NCI-H1092 (cell line): ENCODE measurements at regions not wholly inside any gene's neighbourhood (a gene's known extent, or its start where the extent isn't known, plus 50 kb on each side); places are given as distances from the start of the nearest gene placed in this dataset.

Source experiments
- DNase-seq: peaks from one replicate; lab custom pipeline; 2025; lab: John Stamatoyannopoulos, UW

DNA sequence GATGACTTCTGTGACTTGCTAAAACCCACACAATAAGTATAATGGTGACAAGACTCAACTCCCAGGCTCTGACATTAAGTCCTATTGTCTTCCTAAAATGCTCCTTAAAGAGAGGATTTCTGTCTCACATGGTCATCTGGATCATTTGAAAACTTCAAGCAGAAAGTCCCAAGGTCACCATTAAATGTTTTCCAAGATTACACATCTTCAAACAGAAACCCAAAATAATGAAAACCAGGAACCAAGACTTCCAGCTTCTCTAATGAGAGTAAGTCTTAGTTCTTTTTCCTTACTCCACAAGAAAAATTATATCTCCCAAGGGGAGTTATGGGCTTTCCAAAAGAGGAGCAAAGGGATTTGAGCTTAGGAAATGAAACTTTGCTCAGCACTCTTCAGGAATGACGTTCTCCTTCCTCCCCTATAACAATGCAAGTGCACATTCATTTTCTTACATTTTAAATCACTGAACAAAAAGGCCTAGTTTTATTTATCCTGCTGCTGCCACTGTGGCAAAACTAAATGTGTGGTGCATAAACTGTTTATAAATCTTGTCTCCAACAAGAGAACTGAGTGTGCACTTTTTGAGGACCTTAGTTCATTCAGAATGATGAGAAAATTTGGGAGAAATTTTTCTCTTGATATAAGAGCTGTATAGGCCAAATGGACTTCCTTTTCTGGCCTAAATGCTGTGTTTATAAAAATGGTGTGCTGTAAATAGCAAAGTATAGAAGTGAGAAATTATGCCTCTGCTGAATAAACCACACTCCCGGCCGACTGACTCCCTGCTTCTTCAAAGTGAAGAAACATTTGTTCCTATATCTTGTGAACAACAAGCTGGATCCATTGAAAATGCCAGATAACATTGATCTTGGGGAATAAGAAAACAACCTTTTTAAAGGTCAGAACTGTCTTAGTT is 148.4 kb upstream of the PLEKHG7 start:
- DNase-seq = no peak

DNA sequence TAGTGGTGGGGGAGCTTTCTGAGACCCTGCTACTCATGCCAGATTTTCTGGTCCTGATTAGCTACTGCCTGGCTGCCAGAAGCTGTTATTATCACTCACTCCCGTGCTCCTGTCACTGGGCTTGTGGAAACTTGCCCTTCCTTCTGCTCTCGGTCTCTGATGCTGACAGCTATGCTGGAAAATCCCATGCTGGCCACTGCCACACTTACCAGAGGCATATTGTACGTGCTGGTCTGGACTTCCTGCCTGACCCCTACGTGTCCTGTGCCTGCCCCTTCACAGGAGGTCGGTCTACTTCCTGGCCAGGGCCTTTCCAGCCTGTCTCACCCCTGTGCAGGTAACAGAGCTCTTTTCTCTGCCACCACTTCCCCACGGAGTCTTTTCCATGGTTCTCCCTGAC is 149.4 kb upstream of the PLEKHG7 start:
- no peak for DNase-seq

DNA sequence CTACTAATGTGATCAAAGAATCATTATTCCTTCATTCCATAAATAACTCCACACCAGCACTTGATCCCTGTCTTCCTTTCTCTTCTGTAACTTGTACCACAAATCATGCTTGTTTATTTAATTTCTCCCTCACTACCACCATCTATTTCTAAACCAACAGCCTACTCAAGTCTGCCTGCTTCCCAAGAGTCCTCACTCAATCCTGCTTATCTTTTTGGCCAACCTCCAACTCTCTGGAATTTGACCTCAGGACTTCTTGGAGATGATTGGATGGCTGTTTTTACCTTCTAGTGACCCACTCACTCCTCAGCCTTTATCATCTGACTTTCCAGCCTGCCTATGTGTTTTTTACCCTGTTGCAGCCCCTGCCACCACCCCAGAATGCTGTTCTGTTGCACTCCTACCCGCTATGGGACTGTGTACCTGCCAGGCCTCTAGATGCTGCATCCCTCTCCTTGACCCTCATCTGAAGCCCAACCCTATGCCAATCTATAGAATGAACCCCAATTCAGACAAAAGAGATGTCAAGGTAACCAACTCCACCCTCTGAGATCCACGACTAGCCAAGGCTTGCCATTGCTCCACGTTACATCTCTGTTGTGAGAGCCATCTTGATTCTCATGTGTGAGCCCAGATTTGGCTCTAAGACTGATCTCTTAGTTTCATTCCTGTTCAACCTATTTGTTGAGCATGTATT is 150.2 kb upstream of the PLEKHG7 start:
- no peak for DNase-seq

DNA sequence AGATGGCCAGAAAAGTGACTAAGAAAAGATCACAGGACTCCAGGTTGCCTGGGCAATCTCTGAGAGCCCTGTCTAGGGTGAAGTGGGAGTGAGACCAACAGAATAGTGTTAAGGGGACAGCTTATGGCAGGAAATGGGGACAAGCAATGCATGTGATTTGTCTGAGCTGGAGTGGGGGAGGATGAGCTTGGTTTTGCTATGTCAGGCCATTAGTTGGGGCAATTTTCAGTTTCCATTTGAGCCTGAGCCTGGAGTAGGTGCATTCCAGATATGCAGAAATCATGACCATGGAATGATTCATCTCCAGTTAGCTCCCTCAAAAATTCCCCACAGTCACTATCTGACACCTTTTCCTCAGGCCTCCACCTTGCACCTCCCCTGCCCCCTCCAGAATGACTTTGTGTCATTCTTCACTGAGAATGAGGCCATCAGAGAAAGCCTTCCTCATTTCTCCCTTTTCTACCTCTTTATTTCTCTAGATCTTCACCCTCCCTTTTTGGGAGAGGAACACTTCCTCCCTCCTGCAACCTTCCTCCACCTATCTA is 150.9 kb upstream of the PLEKHG7 start:
- DNase-seq = no peak

DNA sequence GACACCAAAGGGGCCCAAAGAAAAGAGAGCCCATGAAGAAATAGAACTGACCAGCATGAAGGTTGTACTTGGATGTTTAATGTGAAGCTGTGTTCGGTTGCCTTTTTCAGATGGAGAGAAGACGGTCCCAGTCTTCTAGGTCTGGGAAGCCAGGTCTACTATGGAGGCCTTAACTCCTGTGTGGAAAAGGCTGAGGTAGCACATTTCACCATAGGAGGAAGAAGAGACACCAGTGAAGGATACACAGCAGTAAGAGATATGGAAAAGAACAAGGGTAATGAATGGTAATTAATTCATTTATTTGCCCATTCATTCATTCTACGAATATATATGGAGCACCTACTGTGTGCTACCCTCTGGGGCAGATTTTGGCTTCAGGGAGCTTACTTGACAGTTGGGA is 151.6 kb upstream of the PLEKHG7 start:
- DNase-seq = no peak

DNA sequence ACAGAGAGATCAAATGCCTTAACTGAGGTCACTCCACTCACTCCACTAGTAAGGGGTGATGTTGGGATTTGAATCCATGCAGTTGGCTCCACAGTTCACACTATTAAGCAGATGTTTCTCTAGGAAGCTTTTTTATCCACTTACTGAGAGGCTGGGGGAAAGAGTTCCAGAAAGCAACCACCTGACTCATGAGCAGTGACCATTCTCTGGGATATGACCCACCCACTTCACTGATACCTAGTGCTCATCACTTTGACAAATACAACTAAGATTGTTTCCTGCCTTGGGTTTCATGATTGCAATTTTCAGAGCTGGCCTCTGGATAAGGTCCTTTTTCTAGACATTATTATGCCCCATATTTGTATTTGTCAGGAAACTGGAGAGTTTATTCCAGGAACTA is 152.1 kb upstream of the PLEKHG7 start:
- no peak for DNase-seq

DNA sequence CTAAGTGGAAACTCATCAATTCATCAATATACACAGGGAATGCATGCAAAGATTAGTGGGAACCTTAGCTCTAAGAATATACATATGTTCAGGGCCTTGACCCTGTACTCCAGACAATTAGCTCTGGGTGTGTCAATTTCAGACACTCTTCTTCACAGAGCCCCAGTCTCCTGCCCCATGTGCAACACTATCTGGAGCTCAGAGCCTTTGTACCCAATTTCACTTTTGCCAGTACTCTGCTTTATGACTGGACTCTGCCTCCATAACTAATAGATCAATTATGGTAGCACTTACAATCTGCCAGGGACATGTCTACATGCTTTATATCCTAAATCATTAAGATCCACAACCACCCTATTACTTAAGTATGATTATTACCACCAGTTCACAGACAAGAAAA is 152.5 kb upstream of the PLEKHG7 start:
- no peak for DNase-seq

DNA sequence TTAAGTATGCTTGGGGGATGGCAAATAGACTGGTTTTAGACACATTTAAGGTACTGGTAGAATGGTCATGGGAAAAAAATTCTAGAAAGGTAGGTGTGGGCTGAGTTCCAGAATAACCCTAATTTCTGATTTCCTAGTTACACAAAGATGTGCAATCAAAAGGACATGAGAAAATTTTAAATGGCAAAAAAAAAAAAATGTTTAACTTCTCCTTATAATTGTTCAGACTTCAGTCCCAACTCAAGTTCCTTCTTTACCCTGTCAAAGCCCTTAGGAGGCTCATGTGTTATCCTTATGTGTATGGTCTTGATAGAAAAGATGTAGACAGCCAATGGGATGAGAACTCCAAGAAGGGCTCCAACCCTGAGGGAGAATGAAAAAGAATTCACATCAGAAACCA is 153.3 kb upstream of the PLEKHG7 start:
- DNase-seq = no peak

DNA sequence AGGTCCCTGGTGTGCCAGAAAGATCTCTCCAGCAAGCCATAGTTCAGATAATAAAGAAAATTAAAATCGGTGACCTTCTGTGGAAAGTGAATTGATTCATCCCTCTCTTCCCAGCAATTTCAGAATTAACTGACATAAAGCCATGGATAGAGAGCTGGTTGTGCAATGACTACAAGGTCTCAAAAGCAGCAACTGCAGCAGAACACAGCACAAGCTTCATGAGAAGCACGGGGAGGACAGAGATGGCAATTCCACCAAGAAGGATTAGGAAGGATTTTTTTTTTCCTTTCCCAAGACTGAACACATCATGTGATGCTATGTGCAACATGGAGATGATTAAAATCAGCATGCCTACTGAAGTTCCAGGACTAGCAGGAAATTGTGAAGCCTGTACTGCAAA is 154.9 kb upstream of the PLEKHG7 start:
- DNase-seq = no peak

DNA sequence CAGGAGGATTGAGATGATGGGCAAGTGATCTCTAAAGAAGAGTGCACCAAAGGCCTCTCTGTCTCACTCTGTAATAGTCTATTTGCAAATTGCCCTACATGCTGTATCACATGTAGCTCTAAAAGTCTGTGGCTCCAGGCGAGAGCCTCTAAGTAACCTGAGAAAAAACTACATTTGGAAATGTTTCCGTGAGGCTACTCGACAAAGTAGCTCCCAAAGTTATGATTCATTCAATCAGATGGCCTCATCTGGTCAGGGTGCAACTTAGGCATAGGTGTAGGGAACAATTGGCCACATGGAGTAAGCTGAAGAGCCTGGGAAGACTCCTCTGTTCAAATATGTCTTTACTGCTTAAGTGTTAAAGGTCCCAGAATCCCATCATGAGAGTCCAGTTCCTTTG is 155.4 kb upstream of the PLEKHG7 start:
- DNase-seq = no peak

DNA sequence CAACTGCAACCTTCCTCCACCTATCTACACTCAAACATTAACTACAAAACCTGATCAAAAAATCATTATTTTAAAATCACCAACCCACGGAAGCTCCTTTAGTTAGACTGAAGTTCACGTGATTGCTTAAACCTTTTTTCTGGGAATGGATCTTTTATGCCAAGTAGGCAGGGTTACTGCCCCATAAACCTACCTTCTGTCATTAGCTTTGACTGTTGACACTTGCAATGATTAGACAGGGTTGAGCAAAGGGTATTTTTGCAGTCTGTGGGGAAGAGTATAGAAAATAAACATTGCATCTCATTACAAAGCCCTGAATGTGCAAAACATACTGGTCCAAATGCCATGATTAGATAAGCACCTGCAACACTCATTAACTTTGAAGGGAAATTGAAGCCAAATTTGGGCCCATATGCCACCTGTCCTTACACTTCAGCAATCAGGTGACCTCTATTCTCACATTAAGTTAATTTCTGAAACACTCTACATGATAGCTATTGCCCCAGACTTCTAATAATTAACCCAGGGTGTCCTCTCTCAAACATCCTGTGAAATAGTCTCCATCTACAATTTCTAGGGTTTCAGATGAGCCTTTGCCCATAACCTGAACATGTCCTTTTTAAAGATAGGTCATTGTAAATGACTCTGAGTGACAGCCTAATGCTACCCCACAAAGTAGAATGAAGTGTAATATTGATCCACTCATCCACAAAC is 156.0 kb upstream of the PLEKHG7 start:
- DNase-seq = no peak

DNA sequence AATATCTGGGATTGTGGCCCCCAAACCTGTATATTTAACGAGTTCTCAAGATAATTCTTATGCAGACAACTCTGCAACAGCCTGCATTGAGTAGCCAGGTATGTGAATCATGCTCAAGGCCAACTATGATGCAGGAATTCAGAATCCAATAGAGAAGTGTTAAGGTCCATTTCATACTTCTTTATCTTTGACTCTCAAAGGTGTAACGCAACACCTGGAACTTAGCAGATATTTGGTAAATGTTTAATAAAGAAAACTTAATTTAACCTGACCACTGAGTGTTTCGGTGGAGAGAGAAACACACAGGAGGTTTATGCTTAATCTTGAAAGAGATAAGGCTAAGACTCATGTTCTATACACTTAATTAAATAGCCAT is 156.5 kb upstream of the PLEKHG7 start:
- DNase-seq = no peak

DNA sequence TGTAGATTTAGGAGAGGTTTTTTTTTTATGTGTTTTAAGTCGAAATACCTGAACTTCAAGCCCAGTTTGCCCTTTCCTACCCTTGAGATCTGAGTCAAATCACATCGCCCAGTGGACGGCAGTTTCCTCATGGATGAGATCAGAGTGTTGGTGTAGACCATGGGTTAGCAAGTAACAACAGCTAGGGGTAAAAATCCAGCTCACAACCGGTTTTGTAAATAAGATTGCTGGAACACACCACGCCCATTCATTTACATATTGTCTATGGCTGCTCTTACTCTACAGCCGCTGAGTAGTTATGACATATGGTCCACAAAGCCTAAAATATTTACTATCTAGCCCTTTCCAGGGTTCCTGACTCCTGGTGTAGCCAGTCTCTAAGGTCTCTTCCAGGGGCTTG is 158.5 kb upstream of the PLEKHG7 start:
- DNase-seq = no peak

DNA sequence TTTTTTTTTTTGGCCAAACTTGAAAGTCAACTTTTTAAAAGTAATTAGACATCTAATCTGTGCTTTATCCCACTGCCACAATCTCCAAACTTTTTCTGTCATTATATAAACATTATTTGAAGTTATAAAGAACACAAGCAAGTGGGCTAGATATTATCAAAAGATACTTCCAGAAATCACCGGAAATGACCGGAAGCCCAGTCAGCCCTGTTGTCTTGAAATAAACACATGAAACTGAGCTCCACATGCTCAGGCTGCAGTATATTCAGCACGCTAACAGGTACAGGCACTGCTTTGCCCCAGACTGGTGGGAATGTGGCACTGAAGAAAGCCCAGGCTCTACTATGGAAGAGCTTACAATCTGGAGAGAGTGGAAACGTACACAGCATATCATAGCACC is 158.9 kb upstream of the PLEKHG7 start:
- no peak for DNase-seq

DNA sequence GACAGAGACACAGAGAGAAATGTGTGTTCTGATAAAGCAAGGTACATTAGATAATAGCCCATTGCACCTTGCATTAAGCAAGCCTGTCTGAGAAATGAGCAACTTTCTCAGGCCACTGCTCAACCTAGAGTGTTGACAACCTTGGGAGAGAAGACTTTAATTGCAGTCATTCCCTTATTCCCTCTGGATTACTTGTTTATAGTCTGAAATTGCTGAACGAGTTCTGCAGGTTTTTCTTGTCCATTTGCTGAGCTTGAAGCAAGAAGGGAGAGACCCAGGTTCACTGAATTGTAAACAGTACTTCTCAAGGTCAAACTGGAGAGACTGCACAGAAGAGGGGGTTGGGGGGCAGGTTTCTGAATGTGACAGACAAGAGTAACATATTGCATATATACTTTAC is 159.4 kb upstream of the PLEKHG7 start:
- DNase-seq = no peak

DNA sequence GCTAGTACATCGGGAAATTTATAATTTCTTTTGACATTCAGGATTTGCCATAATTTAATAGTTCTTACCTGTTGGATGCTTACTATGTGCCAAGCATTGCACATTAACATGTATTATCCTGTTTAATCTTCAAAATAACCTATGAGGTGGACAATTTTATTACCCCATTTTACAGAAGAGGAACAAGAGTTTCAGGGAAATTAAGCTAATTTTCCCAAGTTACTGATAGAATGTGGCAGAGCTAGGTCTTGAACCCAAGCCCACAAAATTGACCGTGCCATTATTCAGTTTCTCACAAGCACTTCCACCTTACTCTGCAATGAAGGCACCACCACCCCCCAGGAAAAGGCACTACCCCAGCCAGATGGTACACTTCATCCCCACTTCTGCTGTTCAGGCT is 161.1 kb upstream of the PLEKHG7 start:
- DNase-seq = no peak

DNA sequence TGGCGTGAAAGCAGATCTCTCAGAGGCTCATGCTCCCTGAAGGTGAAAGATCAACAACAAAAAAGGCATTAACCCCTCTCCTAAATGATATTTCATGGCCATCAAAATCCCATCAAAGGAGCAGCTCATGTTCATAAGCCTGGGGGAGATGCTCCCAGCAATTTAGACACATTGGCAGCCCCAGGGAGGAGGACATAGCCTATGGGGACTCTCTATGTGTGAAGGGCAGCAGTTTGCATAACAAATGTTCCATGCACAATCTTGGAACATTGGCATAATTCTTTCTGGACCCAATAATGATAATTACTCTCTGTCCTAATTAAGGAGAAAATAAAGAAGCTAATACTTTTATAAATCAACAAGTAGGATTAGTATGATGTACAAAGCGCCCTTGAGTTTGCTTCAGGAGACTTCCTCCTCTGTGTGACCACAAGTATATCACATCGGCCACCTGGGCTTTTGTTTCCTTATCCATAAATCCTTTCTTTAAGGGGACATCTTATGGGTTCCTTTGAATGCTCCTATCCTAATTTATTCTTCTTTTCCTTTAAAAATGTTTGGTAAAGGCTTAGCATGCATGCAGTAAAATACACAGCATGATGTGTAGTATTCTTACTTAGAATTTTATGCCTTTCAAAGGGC is 161.9 kb upstream of the PLEKHG7 start:
- DNase-seq = no peak

DNA sequence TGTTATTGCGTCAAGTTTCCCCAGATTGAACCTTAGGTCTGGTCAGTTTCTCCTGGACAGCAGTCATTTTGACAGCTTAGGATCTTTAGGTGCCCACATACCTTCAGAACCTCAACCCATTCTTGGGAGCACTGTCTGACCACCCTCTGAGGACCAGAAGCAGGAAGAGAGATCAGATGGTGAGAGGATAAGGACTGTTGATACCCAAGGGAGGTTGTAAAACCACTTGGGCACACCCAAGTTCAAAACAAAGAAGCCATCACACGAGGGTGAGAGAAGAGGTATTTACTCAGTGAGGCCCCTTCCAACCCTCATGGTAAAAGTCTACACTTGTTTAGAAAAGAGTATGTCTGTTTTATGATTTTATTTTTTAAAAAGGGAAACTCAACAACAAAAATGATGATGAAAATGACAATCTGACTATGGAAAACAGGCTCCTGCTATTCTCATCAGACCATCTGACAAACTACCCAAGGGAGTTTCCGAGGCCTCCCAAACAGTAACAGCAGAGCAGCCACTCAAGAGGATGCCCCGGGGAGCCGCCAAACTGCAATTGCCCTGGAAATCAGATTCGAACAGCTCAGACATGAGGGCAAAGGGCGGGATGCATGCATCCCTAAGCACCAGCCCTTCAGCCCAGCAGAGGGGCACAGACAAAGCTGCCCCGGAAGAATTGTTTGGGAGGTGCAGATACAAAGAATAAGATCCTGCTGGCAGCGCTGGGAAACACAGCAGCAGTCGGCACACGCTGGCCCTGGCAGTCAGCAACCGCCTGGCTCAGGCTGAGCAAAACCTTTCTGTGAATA is 162.6 kb upstream of the PLEKHG7 start:
- peak; percentile 21 for DNase-seq

DNA sequence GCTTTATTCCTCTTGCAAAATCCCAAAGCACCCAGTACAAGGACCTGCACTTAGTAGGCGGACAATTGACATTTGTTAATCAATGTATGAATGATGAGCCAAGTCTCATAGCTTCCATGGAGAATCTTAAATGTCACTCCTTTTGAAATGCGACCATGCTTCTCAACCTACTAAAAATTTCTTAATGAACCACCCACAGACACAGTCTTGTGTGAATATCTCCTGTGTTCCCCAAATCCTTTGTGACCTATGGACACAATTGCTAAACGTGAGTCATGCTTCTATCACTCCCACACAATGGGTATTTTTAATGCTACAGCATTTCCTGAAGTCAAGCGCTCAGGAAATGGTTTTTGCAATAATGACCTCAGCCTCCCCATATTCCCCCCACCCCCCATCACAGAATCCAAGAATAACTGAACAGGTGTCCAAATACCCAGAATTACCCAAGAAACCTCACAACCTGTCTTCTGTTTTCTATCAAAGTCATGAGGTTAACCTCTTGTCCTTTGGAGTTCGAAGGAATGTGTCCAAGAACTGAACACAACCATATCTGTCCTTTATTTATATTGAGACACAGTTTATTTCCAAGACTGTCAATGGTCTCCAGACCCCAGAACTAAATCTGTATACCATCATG is 163.6 kb upstream of the PLEKHG7 start:
- DNase-seq = no peak

DNA sequence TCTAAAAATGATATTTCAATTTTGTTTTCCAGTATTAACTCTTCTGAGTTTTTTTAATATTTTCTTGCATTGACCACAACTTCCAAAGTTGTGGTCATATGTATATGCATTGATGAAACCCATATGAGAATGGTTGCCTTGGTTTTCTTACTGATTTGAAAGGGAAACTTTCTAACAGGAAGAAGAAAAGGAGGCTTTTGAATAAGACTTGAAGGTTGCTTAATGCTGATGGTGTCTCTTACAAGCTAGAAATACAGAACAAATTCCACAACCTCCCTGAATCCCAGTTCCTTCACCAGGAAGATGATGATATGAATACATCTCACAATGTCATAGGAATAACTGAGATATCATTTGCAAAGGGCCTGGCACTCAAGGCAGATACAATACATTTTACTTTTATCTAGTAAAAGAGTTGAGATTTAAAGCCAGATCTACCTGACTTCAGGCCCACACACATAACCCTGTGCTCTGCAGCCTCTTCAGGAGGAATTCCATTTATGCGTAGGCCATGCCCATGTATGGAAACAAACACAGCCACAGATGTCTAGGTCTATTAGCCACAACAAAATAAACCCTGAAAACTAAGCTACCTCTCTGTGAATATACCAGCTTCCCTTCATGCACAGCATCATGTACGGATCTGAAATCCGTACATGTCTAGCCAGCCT is 165.4 kb upstream of the PLEKHG7 start:
- no peak for DNase-seq
